ENCODE measurements at regions not wholly inside any gene's neighbourhood (a gene's known extent, or its start where the extent isn't known, plus 50 kb on each side); places are given as distances from the start of the nearest gene placed in this dataset.

DNA sequence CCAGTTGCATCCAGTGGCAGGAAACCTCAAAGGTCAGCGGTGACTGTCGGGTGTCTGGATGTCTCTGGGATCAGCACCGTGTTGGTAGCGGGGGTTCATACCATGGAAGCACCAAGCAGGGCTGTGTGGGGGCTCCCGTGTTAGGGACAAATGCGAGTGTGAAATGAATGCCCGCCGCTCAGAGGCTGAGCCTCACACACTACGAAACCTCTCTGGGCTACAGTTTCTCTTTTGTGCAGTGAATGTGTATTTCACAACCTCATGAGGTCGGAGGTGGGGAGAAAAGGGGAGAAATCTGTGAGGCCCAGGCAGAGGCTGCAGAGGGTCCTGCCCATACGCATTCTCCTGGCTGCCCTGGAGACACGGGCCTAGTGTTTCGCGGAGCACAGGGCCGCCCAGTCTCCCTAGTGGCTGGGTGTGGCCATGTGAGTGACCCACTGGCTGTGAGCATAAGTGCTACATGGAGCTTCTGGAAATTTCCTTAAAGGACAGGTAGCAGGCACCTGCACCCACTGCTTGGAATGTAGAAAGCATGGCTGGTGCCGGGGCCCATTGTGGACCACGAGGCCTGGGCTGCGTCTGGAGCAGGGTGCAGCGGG, 138.0 kb upstream of the GLI2 start:
- H3K4me1 Mint-ChIP-seq: no peaks in the 10 kb centered on the region
- H3K27me3 ChIP-seq (replicated peaks in 1 of 4; ENCODE audit: control extremely low read depth in 1 of 4, control insufficient read depth in 3 of 4, insufficient read depth in 4 of 4, low read length in 3 of 4): no peaks in the 10 kb centered on the region
- intact Hi-C loops (cut with micrococcal nuclease): no loop called here
- no peak for ATAC-seq (ENCODE audit: low read depth)
- H3K27ac ChIP-seq (ENCODE audit: low read length in 2 of 2): no peak overlapping the region
- H4K20me1 ChIP-seq (ENCODE audit: control insufficient read depth, insufficient read depth, low read length, poor library complexity, severe bottlenecking): no peaks in the 10 kb centered on the region
- 94% methylated on average over 19 of the region's 19 CpGs for WGBS (ENCODE audit: insufficient coverage)
- no peak overlapping the region for H3K9ac ChIP-seq (ENCODE audit: low read length)
- H3K9me3 ChIP-seq (ENCODE audit: control extremely low read depth in 1 of 3, control insufficient read depth in 2 of 3, insufficient read depth in 1 of 3, low read length in 2 of 3): no peaks in the 10 kb centered on the region
- H3K27ac Mint-ChIP-seq: no peak overlapping the region
- no peaks in the 10 kb centered on the region for H3K27me3 Mint-ChIP-seq
- no peak overlapping the region for H3K4me2 ChIP-seq (replicated peaks; ENCODE audit: low read depth, low read length, poor library complexity, severe bottlenecking)
- H3K4me3 Mint-ChIP-seq: no peak overlapping the region
- H3K4me3 ChIP-seq (ENCODE audit: control extremely low read depth in 1 of 5, extremely low read depth in 1 of 5, insufficient read depth in 1 of 5, low read depth in 2 of 5, low read length in 4 of 5): no peak overlapping the region
- POLR2A ChIA-PET: no interaction called here
- no peak for DNase-seq
- CTCF ChIA-PET: no interaction called here
- no peak overlapping the region for H2AFZ ChIP-seq (ENCODE audit: insufficient read depth, low read depth, low read length, poor library complexity, severe bottlenecking)
- no peaks in the 10 kb centered on the region for H3K9me3 Mint-ChIP-seq (ENCODE audit: insufficient read depth)
- H3K4me1 ChIP-seq (ENCODE audit: control insufficient read depth in 2 of 2, insufficient read depth in 2 of 2, low read length in 2 of 2): no peaks in the 10 kb centered on the region
- no peaks in the 10 kb centered on the region for H3K36me3 ChIP-seq (replicated peaks in 1 of 2; ENCODE audit: control extremely low read depth in 1 of 2, control insufficient read depth in 1 of 2, extremely low read depth in 1 of 2, insufficient read depth in 2 of 2, low read length in 1 of 2)
- TF ChIP-seq EZH2 (IDR thresholded peaks at IDR 0.05; ENCODE audit: borderline replicate concordance, insufficient read depth, low read depth, low read length, poor library complexity, severe bottlenecking): no peak
- TF ChIP-seq, protein P1, sequence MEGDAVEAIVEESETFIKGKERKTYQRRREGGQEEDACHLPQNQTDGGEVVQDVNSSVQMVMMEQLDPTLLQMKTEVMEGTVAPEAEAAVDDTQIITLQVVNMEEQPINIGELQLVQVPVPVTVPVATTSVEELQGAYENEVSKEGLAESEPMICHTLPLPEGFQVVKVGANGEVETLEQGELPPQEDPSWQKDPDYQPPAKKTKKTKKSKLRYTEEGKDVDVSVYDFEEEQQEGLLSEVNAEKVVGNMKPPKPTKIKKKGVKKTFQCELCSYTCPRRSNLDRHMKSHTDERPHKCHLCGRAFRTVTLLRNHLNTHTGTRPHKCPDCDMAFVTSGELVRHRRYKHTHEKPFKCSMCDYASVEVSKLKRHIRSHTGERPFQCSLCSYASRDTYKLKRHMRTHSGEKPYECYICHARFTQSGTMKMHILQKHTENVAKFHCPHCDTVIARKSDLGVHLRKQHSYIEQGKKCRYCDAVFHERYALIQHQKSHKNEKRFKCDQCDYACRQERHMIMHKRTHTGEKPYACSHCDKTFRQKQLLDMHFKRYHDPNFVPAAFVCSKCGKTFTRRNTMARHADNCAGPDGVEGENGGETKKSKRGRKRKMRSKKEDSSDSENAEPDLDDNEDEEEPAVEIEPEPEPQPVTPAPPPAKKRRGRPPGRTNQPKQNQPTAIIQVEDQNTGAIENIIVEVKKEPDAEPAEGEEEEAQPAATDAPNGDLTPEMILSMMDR (IDR thresholded peaks at IDR 0.05): no peak
- H3K79me2 ChIP-seq (ENCODE audit: control insufficient read depth, insufficient read depth, low read length): no peaks in the 10 kb centered on the region

GRCh38 chr2:120598416-120598815, 137.3 kb upstream of the GLI2 start:
- Histone ChIP-seq H3K9ac (ENCODE audit: low read length) (no peak overlapping the region), H4K20me1 (ENCODE audit: control insufficient read depth, insufficient read depth, low read length, poor library complexity, severe bottlenecking) (no peaks in the 10 kb centered on the region), H3K9me3 (ENCODE audit: control extremely low read depth in 1 of 3, control insufficient read depth in 2 of 3, insufficient read depth in 1 of 3, low read length in 2 of 3) (no peaks in the 10 kb centered on the region), H3K4me1 (ENCODE audit: control insufficient read depth in 2 of 2, insufficient read depth in 2 of 2, low read length in 2 of 2) (no peaks in the 10 kb centered on the region), H3K4me2 (replicated peaks; ENCODE audit: low read depth, low read length, poor library complexity, severe bottlenecking) (no peak overlapping the region), H3K27me3 (replicated peaks in 1 of 4; ENCODE audit: control extremely low read depth in 1 of 4, control insufficient read depth in 3 of 4, insufficient read depth in 4 of 4, low read length in 3 of 4) (no peaks in the 10 kb centered on the region), H3K27ac (ENCODE audit: low read length in 2 of 2) (no peak overlapping the region), H3K4me3 (ENCODE audit: control extremely low read depth in 1 of 5, extremely low read depth in 1 of 5, insufficient read depth in 1 of 5, low read depth in 2 of 5, low read length in 4 of 5) (no peak overlapping the region), H3K79me2 (ENCODE audit: control insufficient read depth, insufficient read depth, low read length) (no peaks in the 10 kb centered on the region), H2AFZ (ENCODE audit: insufficient read depth, low read depth, low read length, poor library complexity, severe bottlenecking) (no peak overlapping the region), H3K36me3 (replicated peaks in 1 of 2; ENCODE audit: control extremely low read depth in 1 of 2, control insufficient read depth in 1 of 2, extremely low read depth in 1 of 2, insufficient read depth in 2 of 2, low read length in 1 of 2) (no peaks in the 10 kb centered on the region)
- no peak overlapping the region for H3K4me3 Mint-ChIP-seq
- H3K4me1 Mint-ChIP-seq: no peaks in the 10 kb centered on the region
- WGBS (ENCODE audit: insufficient coverage): 91% methylated on average over 5 of the region's 5 CpGs
- no peak overlapping the region for H3K27ac Mint-ChIP-seq
- DNase-seq (no peak), ATAC-seq (ENCODE audit: low read depth) (no peak)
- no peaks in the 10 kb centered on the region for H3K27me3 Mint-ChIP-seq
- POLR2A ChIA-PET: no interaction called here
- no peaks in the 10 kb centered on the region for H3K9me3 Mint-ChIP-seq (ENCODE audit: insufficient read depth)
- CTCF ChIA-PET: no interaction called here
- intact Hi-C loops (cut with micrococcal nuclease): no loop called here
- TF ChIP-seq, protein P1 (IDR thresholded peaks at IDR 0.05): no peak
- no peak for TF ChIP-seq EZH2 (IDR thresholded peaks at IDR 0.05; ENCODE audit: borderline replicate concordance, insufficient read depth, low read depth, low read length, poor library complexity, severe bottlenecking)

All from B cell (primary cell).